PC-9 (cell line): ENCODE measurements at regions not wholly inside any gene's neighbourhood (a gene's known extent, or its start where the extent isn't known, plus 50 kb on each side); places are given as distances from the start of the nearest gene placed in this dataset.
A peak's percentile ranks its signal among the peaks of the same experiment; 100 is the strongest.

Source experiments
- BruUV-seq: library from RNA; stranded (reverse); fragments of 400-500 nt; replicated peaks from 2 replicates; lab custom pipeline; 2021; lab: Mats Ljungman, UMichigan
- CTCF ChIA-PET: fragments of 300-600 bp; sonication (Branson Sonifier 250); formaldehyde crosslinking; loops from one replicate; lab custom pipeline; 2022; ENCODE audit warnings: antibody characterized with exemption; lab: Charles Lee
- POLR2A ChIA-PET: fragments of 300-600 bp; sonication (Branson Sonifier 250); formaldehyde crosslinking; loops from one replicate; lab custom pipeline; 2022; ENCODE audit warnings: antibody characterized with exemption; ENCODE audit not compliant: unreplicated experiment; lab: Charles Lee
- DNase-seq, 2 experiments: peaks; one replicate each; pipeline versions ENCODE4 v3.0.0 to v3.0.0-alpha.2; 2015 to 2022; ENCODE audit warnings: mixed read lengths in 1 of 2
- H2AFZ ChIP-seq: fragments of 200-600 bp; sonication (generic); 2 replicates; pipeline ENCODE4 v1.8.1; 2017; ENCODE audit warnings: antibody characterized with exemption
- H3F3A ChIP-seq: fragments of 200-600 bp; sonication (generic); 2 replicates; pipeline ENCODE4 v1.8.1; 2017; ENCODE audit warnings: antibody characterized with exemption, mild to moderate bottlenecking, low read depth; ENCODE audit not compliant: insufficient read depth
- H3K27ac ChIP-seq: fragments of 200-600 bp; sonication (generic); 2 replicates; pipeline ENCODE4 v1.6.1; 2016; ENCODE audit warnings: mixed run types
- H3K27me3 ChIP-seq: fragments of 200-600 bp; sonication (generic); 2 replicates; pipeline ENCODE4 v1.6.1; 2016; ENCODE audit warnings: low read depth, mixed run types; ENCODE audit not compliant: insufficient read depth
- H3K36me3 ChIP-seq: fragments of 200-600 bp; sonication (generic); 2 replicates; pipeline ENCODE4 v1.6.1; 2016; ENCODE audit warnings: low read depth, mixed run types
- H3K4me1 ChIP-seq: fragments of 200-600 bp; sonication (generic); replicated peaks from 2 replicates; pipeline ENCODE4 v1.6.1; 2016; ENCODE audit warnings: mixed run types; ENCODE audit not compliant: insufficient read depth
- H3K4me2 ChIP-seq: fragments of 200-600 bp; sonication (generic); 2 replicates; pipeline ENCODE4 v1.6.1; 2017; ENCODE audit warnings: mixed run types
- H3K4me3 ChIP-seq: fragments of 200-600 bp; sonication (generic); 2 replicates; pipeline ENCODE4 v1.6.1; 2016; ENCODE audit warnings: mixed run types
- H3K79me2 ChIP-seq: fragments of 200-600 bp; sonication (generic); 2 replicates; pipeline ENCODE4 v1.6.1; 2017; ENCODE audit warnings: low read depth, mixed run types
- H3K9me2 ChIP-seq: fragments of 200-600 bp; sonication (generic); 2 replicates; pipeline ENCODE4 v1.8.1; 2017; ENCODE audit warnings: mild to moderate bottlenecking; ENCODE audit not compliant: insufficient read depth
- H3K9me3 ChIP-seq: fragments of 200-600 bp; sonication (generic); 2 replicates; pipeline ENCODE4 v1.8.1; 2016; ENCODE audit warnings: low read depth; ENCODE audit not compliant: insufficient read depth
- H4K20me1 ChIP-seq: fragments of 200-600 bp; sonication (generic); 2 replicates; pipeline ENCODE4 v1.8.1; 2017; ENCODE audit not compliant: insufficient read depth
- CTCF ChIP-seq: fragments of 200-600 bp; sonication (generic); conservative IDR thresholded peaks from 2 replicates; pipeline ENCODE4 v1.6.1; 2017; ENCODE audit warnings: mixed run types, antibody characterized with exemption, mild to moderate bottlenecking, moderate library complexity
- EZH2 ChIP-seq: fragments of 200-600 bp; sonication (generic); IDR thresholded peaks from 2 replicates; pipeline ENCODE4 v1.8.0; 2017; ENCODE audit warnings: antibody characterized with exemption, low read depth
- intact Hi-C: fragments of 100-400 bp; cut with micrococcal nuclease; formaldehyde crosslinking; loops from one replicate; pipeline ENCODE4 v1.10.0; 2022; ENCODE audit not compliant: unreplicated experiment

- H2AFZ ChIP-seq, result 0 out of 2 replicates have a peak overlapping the region, but pooled peaks have one; percentile 27
- BruUV-seq, result no TSS peak
- H3K79me2 ChIP-seq, result no peaks in the 10 kb centered on the region
- H3K27me3 ChIP-seq, result no peaks in the 10 kb centered on the region
- H3K4me2 ChIP-seq, result no peak overlapping the region
- no peak overlapping the region for H3K27ac ChIP-seq
- H3K4me3 ChIP-seq, result no peak overlapping the region
- no peaks in the 10 kb centered on the region for H3K9me2 ChIP-seq
- DNase-seq, result no peak
- H3F3A ChIP-seq, result no peaks in the 10 kb centered on the region
- H4K20me1 ChIP-seq, result no peaks in the 10 kb centered on the region
- no peaks in the 10 kb centered on the region for H3K4me1 ChIP-seq
- H3K36me3 ChIP-seq, result no peaks in the 10 kb centered on the region
- ChIA-PET CTCF (interaction anchor here (0.6 kb wide), 1 partner anchor 20 kb away, joined by 3 read pairs; no protein-coding TSS in a partner anchor), POLR2A (no interaction called here)
- H3K9me3 ChIP-seq, result no peaks in the 10 kb centered on the region
- intact Hi-C loops, result no loop called here
- TF ChIP-seq EZH2 (no peak), CTCF (no peak)
Measured at GRCh38 chr12:74985986-74986319, 223.7 kb downstream of the KCNC2 start.

GRCh38 chr12:74988156-74988555 lies 221.5 kb downstream of the KCNC2 start:
- H4K20me1 ChIP-seq, result no peaks in the 10 kb centered on the region
- no peaks in the 10 kb centered on the region for H3K4me1 ChIP-seq
- intact Hi-C loops, result no loop called here
- H3K4me2 ChIP-seq, result no peak overlapping the region
- H3K79me2 ChIP-seq, result no peaks in the 10 kb centered on the region
- no peak overlapping the region for H3K4me3 ChIP-seq
- H3K27me3 ChIP-seq, result no peaks in the 10 kb centered on the region
- no peaks in the 10 kb centered on the region for H3K9me2 ChIP-seq
- ChIA-PET CTCF (no interaction called here), POLR2A (no interaction called here)
- DNase-seq, result no peak
- H3F3A ChIP-seq, result no peaks in the 10 kb centered on the region
- H3K36me3 ChIP-seq, result no peaks in the 10 kb centered on the region
- no TSS peak for BruUV-seq
- H3K9me3 ChIP-seq, result no peaks in the 10 kb centered on the region
- H2AFZ ChIP-seq, result no peak overlapping the region
- H3K27ac ChIP-seq, result no peak overlapping the region
- TF ChIP-seq EZH2, result no peak
- TF ChIP-seq CTCF, result no peak
